Nephron (organoid): ENCODE measurements at regions not wholly inside any gene's neighbourhood (a gene's known extent, or its start where the extent isn't known, plus 50 kb on each side); places are given as distances from the start of the nearest gene placed in this dataset.

Source experiments
- H3K27ac Mint-ChIP-seq, 3 experiments: 2 replicates each; pipeline ENCODE4 v1.8.0; 2020; ENCODE audit warnings: mixed read lengths in 3 of 3, mild to moderate bottlenecking in 2 of 3, moderate library complexity in 1 of 3
- H3K27me3 Mint-ChIP-seq: 2 replicates; pipeline ENCODE4 v1.8.0; 2021; ENCODE audit warnings: low read depth, mild to moderate bottlenecking, moderate library complexity, mixed read lengths
- H3K36me3 Mint-ChIP-seq: 2 replicates; pipeline ENCODE4 v1.8.0; 2020; ENCODE audit warnings: low read depth, mixed read lengths
- H3K4me1 Mint-ChIP-seq: 2 replicates; pipeline ENCODE4 v1.8.0; 2020; ENCODE audit warnings: mixed read lengths
- H3K4me3 Mint-ChIP-seq, 3 experiments: 2 replicates each; pipeline ENCODE4 v1.8.0; 2020; ENCODE audit warnings: mild to moderate bottlenecking in 3 of 3, mixed read lengths in 3 of 3, moderate library complexity in 2 of 3
- H3K9me3 Mint-ChIP-seq: 2 replicates; pipeline ENCODE4 v1.8.0; 2020; ENCODE audit warnings: mixed read lengths
- TF ChIP-seq, protein P1 (sequence below), 3 experiments: fragments of 200-600 bp; sonication (generic); IDR thresholded peaks; one replicate each; pipeline ENCODE4 v1.5.0; 2021; ENCODE audit warnings: antibody characterized with exemption in 3 of 3; ENCODE audit not compliant: unreplicated experiment in 3 of 3

DNA sequence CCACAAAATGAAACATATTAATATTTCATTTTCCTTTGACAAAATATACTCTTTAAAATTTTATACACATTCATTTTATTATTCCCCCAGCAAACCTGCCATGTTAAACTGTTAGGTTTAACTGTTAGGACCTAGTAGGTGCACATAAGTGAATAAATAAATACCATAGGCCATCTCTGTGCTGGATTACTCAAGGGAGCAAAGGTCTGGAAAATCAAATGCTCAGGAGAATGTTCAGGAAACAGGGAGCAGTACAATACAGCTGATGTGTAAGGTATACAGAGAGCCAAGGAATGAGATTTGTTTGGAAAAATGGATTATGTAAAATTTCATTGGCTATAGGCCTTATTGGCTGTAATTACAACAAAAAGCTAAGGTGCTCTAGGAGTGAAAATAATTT, 339.3 kb downstream of the BCKDHB start:
- H3K4me3 Mint-ChIP-seq = no peak overlapping the region
- no peaks in the 10 kb centered on the region for H3K36me3 Mint-ChIP-seq
- H3K27ac Mint-ChIP-seq = no peak overlapping the region
- H3K4me1 Mint-ChIP-seq = no peaks in the 10 kb centered on the region
- H3K9me3 Mint-ChIP-seq = peaks cover 4% of the 10 kb centered on the region
- H3K27me3 Mint-ChIP-seq = no peaks in the 10 kb centered on the region
- TF ChIP-seq, protein P1, sequence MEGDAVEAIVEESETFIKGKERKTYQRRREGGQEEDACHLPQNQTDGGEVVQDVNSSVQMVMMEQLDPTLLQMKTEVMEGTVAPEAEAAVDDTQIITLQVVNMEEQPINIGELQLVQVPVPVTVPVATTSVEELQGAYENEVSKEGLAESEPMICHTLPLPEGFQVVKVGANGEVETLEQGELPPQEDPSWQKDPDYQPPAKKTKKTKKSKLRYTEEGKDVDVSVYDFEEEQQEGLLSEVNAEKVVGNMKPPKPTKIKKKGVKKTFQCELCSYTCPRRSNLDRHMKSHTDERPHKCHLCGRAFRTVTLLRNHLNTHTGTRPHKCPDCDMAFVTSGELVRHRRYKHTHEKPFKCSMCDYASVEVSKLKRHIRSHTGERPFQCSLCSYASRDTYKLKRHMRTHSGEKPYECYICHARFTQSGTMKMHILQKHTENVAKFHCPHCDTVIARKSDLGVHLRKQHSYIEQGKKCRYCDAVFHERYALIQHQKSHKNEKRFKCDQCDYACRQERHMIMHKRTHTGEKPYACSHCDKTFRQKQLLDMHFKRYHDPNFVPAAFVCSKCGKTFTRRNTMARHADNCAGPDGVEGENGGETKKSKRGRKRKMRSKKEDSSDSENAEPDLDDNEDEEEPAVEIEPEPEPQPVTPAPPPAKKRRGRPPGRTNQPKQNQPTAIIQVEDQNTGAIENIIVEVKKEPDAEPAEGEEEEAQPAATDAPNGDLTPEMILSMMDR (IDR thresholded peaks at IDR 0.05; ENCODE audit: unreplicated experiment in 3 of 3) = no peak

DNA sequence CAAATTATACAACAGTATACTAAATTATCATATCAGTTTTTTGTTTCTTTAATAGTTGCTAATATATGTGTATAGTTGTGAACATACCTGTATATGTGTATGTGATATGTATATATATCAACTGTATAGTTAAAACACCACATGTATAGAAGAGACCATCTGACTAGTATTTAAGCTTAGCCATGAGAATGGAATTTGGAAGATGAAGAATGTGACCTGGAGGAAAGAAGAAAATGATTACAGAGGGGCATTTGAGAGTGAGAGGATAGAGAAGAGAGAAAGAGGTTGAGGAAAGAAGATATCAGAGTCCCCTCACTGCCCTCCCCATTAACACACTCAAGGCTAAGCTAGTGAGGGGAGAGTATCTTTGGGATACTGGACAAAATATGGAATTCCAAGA, 335.9 kb downstream of the BCKDHB start:
- Mint-ChIP-seq H3K36me3 (no peaks in the 10 kb centered on the region), H3K4me1 (peaks cover 13% of the 10 kb centered on the region), H3K27ac (no peak overlapping the region), H3K9me3 (peaks cover 4% of the 10 kb centered on the region), H3K27me3 (no peaks in the 10 kb centered on the region), H3K4me3 (no peak overlapping the region)
- TF ChIP-seq, protein P1 (IDR thresholded peaks at IDR 0.05; ENCODE audit: unreplicated experiment in 3 of 3) = no peak

DNA sequence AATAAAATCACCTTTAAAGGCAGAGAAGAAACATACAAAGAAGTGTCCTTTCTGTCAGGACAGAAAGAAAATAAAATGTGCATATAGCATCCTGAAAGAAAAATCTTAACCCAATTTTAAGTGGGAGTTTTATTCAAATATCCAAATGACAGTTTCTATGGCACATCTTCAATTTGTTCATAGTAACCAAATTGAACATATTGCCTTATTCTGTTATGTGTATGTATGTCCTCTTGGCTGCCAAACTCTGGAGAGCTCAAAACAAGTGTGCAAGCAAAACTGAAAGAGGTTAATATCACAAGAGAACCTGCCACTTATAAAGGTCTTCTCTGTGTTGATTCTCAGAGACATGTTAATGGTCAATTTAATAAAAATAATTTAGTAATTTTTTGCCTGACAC, 334.7 kb downstream of the BCKDHB start:
- no peak overlapping the region for H3K27ac Mint-ChIP-seq
- TF ChIP-seq, protein P1 (IDR thresholded peaks at IDR 0.05; ENCODE audit: unreplicated experiment in 3 of 3) = no peak
- H3K4me1 Mint-ChIP-seq = peaks cover 17% of the 10 kb centered on the region
- no peak overlapping the region for H3K4me3 Mint-ChIP-seq
- H3K36me3 Mint-ChIP-seq = no peaks in the 10 kb centered on the region
- H3K27me3 Mint-ChIP-seq = no peaks in the 10 kb centered on the region
- H3K9me3 Mint-ChIP-seq = peaks cover 4% of the 10 kb centered on the region

DNA sequence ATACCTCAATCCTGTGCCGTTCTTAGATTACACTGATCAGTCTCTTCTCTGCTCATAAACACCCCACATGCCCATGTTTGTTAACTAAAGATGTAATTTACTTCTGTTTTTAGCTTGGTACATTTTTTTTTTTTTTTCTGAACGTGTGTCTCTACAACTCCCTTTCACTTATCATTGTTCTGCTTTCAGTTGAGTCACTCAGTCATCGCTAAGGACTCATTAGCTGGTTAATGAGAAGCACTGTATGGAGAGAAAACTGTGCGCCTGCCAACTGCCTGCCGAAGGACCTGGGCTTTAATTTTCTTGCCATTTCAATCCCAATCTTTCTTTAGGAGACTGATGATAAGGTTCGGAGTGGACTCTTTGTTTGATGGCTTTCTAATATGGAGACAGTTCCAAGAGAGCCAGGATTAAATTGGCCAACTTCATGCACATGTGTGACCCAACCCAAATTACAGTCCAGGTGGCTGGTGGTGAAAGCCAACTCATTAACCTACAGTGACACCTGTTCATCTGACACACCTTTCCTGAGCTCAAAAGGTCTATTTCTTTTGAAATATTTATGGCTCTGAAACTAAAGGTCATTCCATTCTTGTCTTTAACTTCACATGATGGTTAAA, 334.1 kb downstream of the BCKDHB start:
- TF ChIP-seq, protein P1 (IDR thresholded peaks at IDR 0.05; ENCODE audit: unreplicated experiment in 3 of 3) = no peak
- no peaks in the 10 kb centered on the region for H3K36me3 Mint-ChIP-seq
- peaks cover 17% of the 10 kb centered on the region for H3K4me1 Mint-ChIP-seq
- H3K27me3 Mint-ChIP-seq = no peaks in the 10 kb centered on the region
- no peak overlapping the region for H3K27ac Mint-ChIP-seq
- H3K4me3 Mint-ChIP-seq = no peak overlapping the region
- H3K9me3 Mint-ChIP-seq = peaks cover 4% of the 10 kb centered on the region

DNA sequence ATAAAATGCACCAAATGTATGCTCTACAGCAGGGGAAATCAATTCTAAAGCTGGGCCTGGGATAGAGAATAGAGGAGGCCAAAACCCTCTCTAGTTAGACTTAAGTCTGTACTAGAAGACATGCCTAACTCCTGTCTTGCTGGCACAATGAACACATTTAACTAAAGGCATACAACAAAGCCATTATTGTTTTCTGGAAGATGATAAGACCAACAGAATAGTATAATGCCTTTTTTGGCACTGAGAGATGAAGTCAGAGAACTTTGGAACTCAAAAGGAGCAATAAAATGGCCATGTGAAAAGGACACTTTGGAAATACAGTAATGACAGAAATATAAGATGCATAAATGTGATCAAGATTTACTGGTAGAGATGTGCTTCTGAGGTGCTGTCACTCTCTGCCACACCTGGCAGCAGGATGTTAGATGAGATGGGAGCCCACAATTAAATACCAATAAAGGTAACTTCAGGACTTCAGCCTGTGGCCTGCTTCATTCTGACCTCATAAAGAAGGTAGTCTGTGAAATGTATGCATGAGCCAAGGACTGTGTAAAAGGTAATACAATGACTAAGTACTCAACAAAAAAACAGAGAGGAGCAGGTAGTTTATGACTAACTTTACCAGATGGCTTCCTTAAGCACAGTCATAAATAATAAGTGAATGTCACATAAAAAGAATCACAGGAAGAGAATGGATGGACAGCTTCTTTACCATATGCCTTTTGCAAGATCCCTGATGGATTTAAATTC, 333.4 kb downstream of the BCKDHB start:
- H3K9me3 Mint-ChIP-seq = no peaks in the 10 kb centered on the region
- no peak overlapping the region for H3K27ac Mint-ChIP-seq
- peaks cover 17% of the 10 kb centered on the region for H3K4me1 Mint-ChIP-seq
- H3K4me3 Mint-ChIP-seq = no peak overlapping the region
- no peaks in the 10 kb centered on the region for H3K27me3 Mint-ChIP-seq
- no peaks in the 10 kb centered on the region for H3K36me3 Mint-ChIP-seq
- TF ChIP-seq, protein P1 (IDR thresholded peaks at IDR 0.05; ENCODE audit: unreplicated experiment in 3 of 3) = no peak

DNA sequence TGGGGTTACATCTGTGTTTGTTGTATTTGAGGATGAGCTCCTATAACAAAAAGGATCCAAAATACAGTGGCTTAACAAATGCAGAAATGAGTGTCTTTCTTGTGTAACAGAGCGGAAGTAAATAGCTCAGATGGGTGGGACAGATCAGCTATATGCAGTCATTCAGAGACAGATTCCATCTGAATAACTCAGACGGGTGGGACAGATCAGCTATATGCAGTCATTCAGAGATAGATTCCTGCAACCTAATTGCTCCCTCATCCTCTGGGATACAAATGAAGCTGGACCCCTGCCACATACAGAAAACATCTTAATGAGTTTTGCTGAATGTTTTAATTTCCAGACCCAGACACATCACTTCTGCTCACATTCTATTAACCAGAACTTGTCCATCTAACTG, 332.3 kb downstream of the BCKDHB start:
- Mint-ChIP-seq H3K27ac (no peak overlapping the region), H3K9me3 (no peaks in the 10 kb centered on the region), H3K36me3 (no peaks in the 10 kb centered on the region), H3K4me1 (peaks cover 17% of the 10 kb centered on the region), H3K4me3 (no peak overlapping the region), H3K27me3 (no peaks in the 10 kb centered on the region)
- TF ChIP-seq, protein P1 (IDR thresholded peaks at IDR 0.05; ENCODE audit: unreplicated experiment in 3 of 3) = no peak
